ENCODE measurements at regions not wholly inside any gene's neighbourhood (a gene's known extent, or its start where the extent isn't known, plus 50 kb on each side); places are given as distances from the start of the nearest gene placed in this dataset.
A peak's percentile ranks its signal among the peaks of the same experiment; 100 is the strongest.

- Mint-ChIP-seq H3K27me3 (ENCODE audit: low read depth) (peaks cover 2% of the 10 kb centered on the region), H3K27ac (no peak overlapping the region), H3K4me1 (ENCODE audit: low read depth) (peaks cover 5% of the 10 kb centered on the region), H3K4me3 (no peak overlapping the region), H3K36me3 (ENCODE audit: low read depth) (no peaks in the 10 kb centered on the region), H3K9me3 (no peaks in the 10 kb centered on the region)
- CTCF ChIA-PET, result interaction anchor here (0.6 to 0.9 kb wide), 6 partner anchors 31 to 344 kb away, joined by 3 to 4 read pairs (median 3); no protein-coding TSS in a partner anchor
- intact Hi-C loops (cut with micrococcal nuclease), result no loop called here
- DNase-seq, result no peak
These were observed 66.6 kb downstream of the MYL12B start for GRCh38 chr18:3328532-3328931.

GRCh38 chr18:3329471-3329870 lies 67.5 kb downstream of the MYL12B start:
- Mint-ChIP-seq H3K4me1 (ENCODE audit: low read depth) (no peaks in the 10 kb centered on the region), H3K4me3 (no peak overlapping the region), H3K9me3 (no peaks in the 10 kb centered on the region), H3K36me3 (ENCODE audit: low read depth) (no peaks in the 10 kb centered on the region), H3K27me3 (ENCODE audit: low read depth) (peaks cover 2% of the 10 kb centered on the region), H3K27ac (no peak overlapping the region)
- no peak for DNase-seq
- intact Hi-C loops (cut with micrococcal nuclease), result no loop called here
- CTCF ChIA-PET, result interaction anchor here (0.6 to 0.7 kb wide), 2 partner anchors 47 to 119 kb away, joined by 3 to 4 read pairs; no protein-coding TSS in a partner anchor

DNA sequence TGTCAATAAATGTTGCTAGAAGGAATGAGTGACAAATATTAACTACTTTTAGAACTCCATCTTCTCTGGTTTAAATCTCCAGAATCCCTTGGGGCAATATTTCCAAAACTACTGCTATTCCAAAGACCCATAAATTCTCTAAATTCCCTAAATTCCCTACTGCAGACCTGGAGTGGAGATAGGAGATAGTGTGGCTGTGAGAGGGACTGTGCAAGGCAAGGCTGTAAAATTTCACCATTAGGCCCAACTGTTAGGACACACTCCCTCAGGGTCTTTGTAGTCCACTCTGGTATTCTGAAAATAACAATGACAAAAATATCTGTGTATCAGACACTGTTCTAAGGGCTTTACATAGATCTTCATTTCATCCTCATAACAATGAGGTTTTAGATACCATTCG lies 67.9 kb downstream of the MYL12B start:
- intact Hi-C loops (cut with micrococcal nuclease), result no loop called here

DNA sequence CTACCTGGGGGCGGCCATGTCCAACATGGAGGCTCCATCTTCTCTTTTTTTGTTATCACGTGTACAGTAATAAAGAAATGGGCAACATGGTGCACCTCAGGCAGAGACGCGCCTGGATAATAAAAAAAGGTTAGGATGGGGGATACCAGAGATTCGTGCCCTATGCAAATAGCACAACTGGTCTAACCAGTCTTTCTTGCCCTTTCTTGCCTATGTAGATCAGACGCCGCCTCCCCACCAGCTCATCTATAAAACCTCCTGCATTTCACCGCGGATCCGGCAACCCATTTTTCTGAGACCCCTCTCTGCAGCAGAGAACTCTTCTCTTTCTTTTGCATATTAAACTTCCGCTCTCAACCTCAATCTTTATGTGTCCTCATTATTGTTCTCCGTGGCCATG lies 68.7 kb downstream of the MYL12B start:
- no peaks in the 10 kb centered on the region for H3K4me1 Mint-ChIP-seq (ENCODE audit: low read depth)
- CTCF ChIA-PET, result interaction anchor here (1.6 kb wide), 1 partner anchor 14 kb away, joined by 3 read pairs; no protein-coding TSS in a partner anchor
- no peak overlapping the region for H3K27ac Mint-ChIP-seq
- intact Hi-C loops (cut with micrococcal nuclease), result no loop called here
- DNase-seq, result no peak
- H3K36me3 Mint-ChIP-seq (ENCODE audit: low read depth), result no peaks in the 10 kb centered on the region
- no peaks in the 10 kb centered on the region for H3K9me3 Mint-ChIP-seq
- peaks cover 2% of the 10 kb centered on the region for H3K27me3 Mint-ChIP-seq (ENCODE audit: low read depth)
- H3K4me3 Mint-ChIP-seq, result no peak overlapping the region

More for the DNA sequence above, 67.9 kb downstream of the MYL12B start:
- Mint-ChIP-seq H3K4me3 (no peak overlapping the region), H3K27me3 (ENCODE audit: low read depth) (peaks cover 2% of the 10 kb centered on the region), H3K4me1 (ENCODE audit: low read depth) (no peaks in the 10 kb centered on the region), H3K9me3 (no peaks in the 10 kb centered on the region), H3K27ac (no peak overlapping the region), H3K36me3 (ENCODE audit: low read depth) (no peaks in the 10 kb centered on the region)
- no peak for DNase-seq
- CTCF ChIA-PET, result interaction anchor here (0.6 kb wide), 1 partner anchor 48 kb away, joined by 4 read pairs; no protein-coding TSS in a partner anchor

- Mint-ChIP-seq H3K27me3 (ENCODE audit: low read depth) (peaks cover 2% of the 10 kb centered on the region), H3K27ac (no peak overlapping the region), H3K4me1 (ENCODE audit: low read depth) (no peaks in the 10 kb centered on the region), H3K36me3 (ENCODE audit: low read depth) (no peaks in the 10 kb centered on the region), H3K4me3 (no peak overlapping the region), H3K9me3 (no peaks in the 10 kb centered on the region)
- no peak for DNase-seq
- intact Hi-C loops (cut with micrococcal nuclease), result no loop called here
- CTCF ChIA-PET, result no interaction called here
These were observed 70.4 kb downstream of the MYL12B start for GRCh38 chr18:3332376-3332775.

DNA sequence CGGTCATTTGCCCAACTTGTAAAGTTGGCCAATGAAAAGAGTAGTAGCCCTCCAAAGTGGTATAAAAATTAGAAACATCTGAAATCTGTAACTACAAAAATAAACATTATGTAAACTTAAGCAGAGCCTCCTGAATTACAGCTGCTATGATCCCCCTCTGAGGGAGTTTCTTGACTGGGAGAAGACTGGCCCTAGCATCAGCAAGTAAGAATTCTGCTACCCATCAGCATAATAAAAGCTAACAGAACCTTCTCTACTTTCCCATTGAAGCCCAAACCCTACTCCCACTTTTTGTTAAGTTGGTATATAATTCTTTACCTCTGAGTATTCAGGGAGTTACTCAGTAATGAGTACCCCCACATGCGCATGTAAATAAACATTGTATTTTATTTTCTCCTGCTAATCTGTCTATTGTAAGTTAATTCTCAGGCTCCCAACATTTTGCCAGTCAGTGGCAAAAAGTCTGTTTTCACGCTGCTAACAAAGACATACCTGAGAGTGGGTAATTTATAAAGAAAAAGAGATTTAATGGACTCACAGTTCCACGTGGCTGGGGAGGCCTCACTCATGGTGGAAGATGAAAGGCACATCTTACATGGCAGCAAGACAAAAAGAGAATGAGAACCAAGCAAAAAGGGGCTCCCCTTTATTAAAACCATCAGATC lies 71.3 kb downstream of the MYL12B start:
- Mint-ChIP-seq H3K36me3 (ENCODE audit: low read depth) (no peaks in the 10 kb centered on the region), H3K27me3 (ENCODE audit: low read depth) (peaks cover 2% of the 10 kb centered on the region), H3K27ac (no peak overlapping the region), H3K4me3 (no peak overlapping the region), H3K4me1 (ENCODE audit: low read depth) (no peaks in the 10 kb centered on the region), H3K9me3 (no peaks in the 10 kb centered on the region)
- intact Hi-C loops (cut with micrococcal nuclease), result no loop called here
- CTCF ChIA-PET, result interaction anchor here (0.6 to 1.5 kb wide), 4 partner anchors 10 to 333 kb away, joined by 3 to 5 read pairs (median 4); no protein-coding TSS in a partner anchor
- DNase-seq, result no peak

DNA sequence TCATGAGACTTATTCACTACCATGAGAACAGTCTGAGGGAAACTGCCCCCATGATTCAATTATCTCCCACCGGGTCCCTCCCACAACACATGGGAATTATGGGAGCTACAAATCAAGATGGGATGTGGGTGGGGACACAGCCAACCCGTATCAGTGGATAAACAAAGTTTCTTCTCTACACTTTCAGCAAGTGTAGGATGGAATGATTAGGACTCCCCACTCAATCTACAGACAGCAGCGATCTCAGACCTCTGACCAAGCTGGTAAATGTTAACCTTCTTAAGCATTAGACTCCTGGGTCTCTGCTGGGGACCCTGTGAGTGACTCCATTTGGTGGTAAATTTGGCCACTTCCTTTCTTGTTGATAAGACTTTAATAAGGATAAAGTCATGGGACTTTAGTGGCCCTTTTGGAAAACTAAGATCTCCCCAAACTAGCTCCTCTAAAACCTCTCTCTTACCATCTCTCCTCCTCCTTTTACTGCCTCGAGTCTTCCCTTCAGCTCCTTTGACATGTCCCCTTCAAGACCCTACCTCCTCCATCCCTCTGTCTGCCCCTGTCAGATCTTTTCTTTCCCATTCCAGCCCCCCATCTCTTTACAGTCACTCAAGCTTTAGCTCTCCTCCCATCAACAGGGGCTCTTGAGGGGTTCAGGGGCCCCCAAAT lies 71.9 kb downstream of the MYL12B start:
- intact Hi-C loops (cut with micrococcal nuclease), result no loop called here
- Mint-ChIP-seq H3K27ac (no peak overlapping the region), H3K4me1 (ENCODE audit: low read depth) (no peaks in the 10 kb centered on the region), H3K36me3 (ENCODE audit: low read depth) (no peaks in the 10 kb centered on the region), H3K4me3 (no peak overlapping the region), H3K9me3 (no peaks in the 10 kb centered on the region), H3K27me3 (ENCODE audit: low read depth) (peaks cover 2% of the 10 kb centered on the region)
- no peak for DNase-seq
- CTCF ChIA-PET, result interaction anchor here (0.8 to 1.5 kb wide), 4 partner anchors 9 to 332 kb away, joined by 3 to 5 read pairs (median 3); no protein-coding TSS in a partner anchor

DNA sequence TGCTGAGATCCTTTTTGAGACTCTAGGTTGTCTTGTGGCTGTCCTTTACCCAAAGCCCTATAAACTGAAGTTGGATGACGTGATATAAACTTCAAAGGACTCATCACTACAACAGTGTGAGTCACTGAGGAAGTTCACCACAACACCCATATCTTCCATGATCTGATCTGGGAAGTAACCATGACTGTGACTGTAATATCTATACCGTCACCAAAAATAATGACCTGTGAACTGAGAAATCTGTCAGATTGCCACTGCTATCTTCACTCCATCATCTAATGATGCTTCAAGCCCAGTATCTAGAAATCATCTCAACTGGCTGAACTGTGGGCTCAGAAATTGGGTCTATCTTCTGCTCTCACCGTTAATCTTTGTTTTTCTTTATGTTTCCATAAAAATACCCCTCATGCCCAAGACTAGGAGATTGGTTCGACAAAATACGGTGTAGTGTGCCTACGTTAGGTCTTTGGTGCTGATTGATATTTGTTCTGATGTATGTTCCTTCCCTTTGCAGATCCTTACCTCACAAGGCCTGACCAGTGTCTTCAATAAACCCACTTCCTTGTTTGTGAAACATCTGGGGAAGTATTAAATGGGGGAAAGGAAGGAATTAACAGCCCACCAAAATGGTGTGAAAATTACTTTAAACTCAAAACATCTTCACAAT lies 78.2 kb downstream of the MYL12B start:
- peaks cover 25% of the 10 kb centered on the region for H3K4me1 Mint-ChIP-seq (ENCODE audit: low read depth)
- intact Hi-C loops (cut with micrococcal nuclease), result loop anchor here (1.0 to 5.0 kb wide), 4 partner anchors 40 to 265 kb away; no protein-coding TSS in a partner anchor
- H3K36me3 Mint-ChIP-seq (ENCODE audit: low read depth), result no peaks in the 10 kb centered on the region
- no peaks in the 10 kb centered on the region for H3K27me3 Mint-ChIP-seq (ENCODE audit: low read depth)
- H3K27ac Mint-ChIP-seq, result peak overlapping the region; percentile 62
- H3K9me3 Mint-ChIP-seq, result no peaks in the 10 kb centered on the region
- CTCF ChIA-PET, result no interaction called here
- peak; percentile 26 for DNase-seq
- no peak overlapping the region for H3K4me3 Mint-ChIP-seq

DNA sequence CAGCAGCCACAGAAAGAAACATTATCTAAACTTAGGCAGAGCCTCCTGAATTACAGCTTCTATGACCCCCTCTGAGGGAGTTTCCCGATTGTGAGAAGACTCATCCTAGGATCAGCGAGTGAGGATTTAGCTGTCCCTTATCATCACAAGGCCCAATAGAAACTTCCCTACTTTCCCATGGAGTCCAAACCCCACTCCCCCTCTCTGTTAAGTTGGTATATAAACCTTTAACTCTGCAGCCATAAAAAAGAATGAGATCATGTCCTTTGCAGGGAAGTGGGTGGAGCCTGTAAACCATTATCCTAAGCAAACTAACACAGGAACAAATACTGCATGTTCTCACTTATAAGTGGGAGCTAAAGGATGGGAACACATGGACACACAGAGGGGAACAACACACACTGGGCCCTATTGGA lies 78.8 kb downstream of the MYL12B start:
- intact Hi-C loops (cut with micrococcal nuclease), result loop anchor here (1.0 to 5.0 kb wide), 4 partner anchors 40 to 265 kb away; no protein-coding TSS in a partner anchor
- H3K27me3 Mint-ChIP-seq (ENCODE audit: low read depth), result no peaks in the 10 kb centered on the region
- CTCF ChIA-PET, result interaction anchor here (0.8 kb wide), 1 partner anchor 9 kb away, joined by 3 read pairs; no protein-coding TSS in a partner anchor
- no peak for DNase-seq
- no peak overlapping the region for H3K4me3 Mint-ChIP-seq
- no peaks in the 10 kb centered on the region for H3K9me3 Mint-ChIP-seq
- no peaks in the 10 kb centered on the region for H3K36me3 Mint-ChIP-seq (ENCODE audit: low read depth)
- H3K27ac Mint-ChIP-seq, result no peak overlapping the region
- peaks cover 25% of the 10 kb centered on the region for H3K4me1 Mint-ChIP-seq (ENCODE audit: low read depth)

DNA sequence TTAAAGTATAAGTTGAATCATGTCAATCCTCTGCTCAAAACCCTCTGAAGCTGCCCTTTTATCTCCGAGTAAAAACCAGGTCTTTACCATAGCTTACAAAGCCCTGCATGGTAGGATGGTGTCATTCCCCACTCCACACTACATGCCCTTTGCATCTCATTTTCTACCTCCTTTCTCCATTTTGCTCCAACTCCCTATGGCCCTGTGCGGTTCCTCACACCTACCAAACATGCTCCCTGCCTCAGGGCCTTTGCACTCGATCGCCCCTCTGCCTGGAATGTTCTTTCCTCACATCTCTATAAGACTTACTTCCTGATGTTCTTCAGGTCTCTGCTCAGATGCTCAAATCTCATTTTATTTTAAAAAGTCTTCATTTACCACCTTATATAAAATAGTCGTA lies 80.7 kb downstream of the MYL12B start:
- Mint-ChIP-seq H3K27ac (no peak overlapping the region), H3K9me3 (no peaks in the 10 kb centered on the region), H3K4me3 (no peak overlapping the region), H3K27me3 (ENCODE audit: low read depth) (peaks cover 3% of the 10 kb centered on the region), H3K4me1 (ENCODE audit: low read depth) (peaks cover 25% of the 10 kb centered on the region), H3K36me3 (ENCODE audit: low read depth) (no peaks in the 10 kb centered on the region)
- intact Hi-C loops (cut with micrococcal nuclease), result loop anchor here (5.0 kb wide), 1 partner anchor 250 kb away; no protein-coding TSS in a partner anchor
- CTCF ChIA-PET, result interaction anchor here (1.0 kb wide), 1 partner anchor 9 kb away, joined by 3 read pairs; no protein-coding TSS in a partner anchor
- no peak for DNase-seq

- intact Hi-C loops (cut with micrococcal nuclease), result no loop called here
- peaks cover 17% of the 10 kb centered on the region for H3K4me1 Mint-ChIP-seq (ENCODE audit: low read depth)
- no peaks in the 10 kb centered on the region for H3K36me3 Mint-ChIP-seq (ENCODE audit: low read depth)
- DNase-seq, result no peak
- H3K27me3 Mint-ChIP-seq (ENCODE audit: low read depth), result peaks cover 3% of the 10 kb centered on the region
- CTCF ChIA-PET, result no interaction called here
- H3K27ac Mint-ChIP-seq, result no peak overlapping the region
- H3K4me3 Mint-ChIP-seq, result no peak overlapping the region
- H3K9me3 Mint-ChIP-seq, result no peaks in the 10 kb centered on the region
These were observed 83.5 kb downstream of the MYL12B start for GRCh38 chr18:3345452-3345851.

GRCh38 chr18:3345885-3346284 lies 84.0 kb downstream of the MYL12B start:
- Mint-ChIP-seq H3K36me3 (ENCODE audit: low read depth) (no peaks in the 10 kb centered on the region), H3K27me3 (ENCODE audit: low read depth) (peaks cover 3% of the 10 kb centered on the region), H3K4me1 (ENCODE audit: low read depth) (peaks cover 12% of the 10 kb centered on the region), H3K4me3 (no peak overlapping the region), H3K9me3 (no peaks in the 10 kb centered on the region), H3K27ac (no peak overlapping the region)
- no peak for DNase-seq
- intact Hi-C loops (cut with micrococcal nuclease), result no loop called here
- CTCF ChIA-PET, result no interaction called here
